DND-41 (cell line): ENCODE measurements at regions not wholly inside any gene's neighbourhood (a gene's known extent, or its start where the extent isn't known, plus 50 kb on each side); places are given as distances from the start of the nearest gene placed in this dataset.

Source experiments
- CTCF ChIP-seq: IDR thresholded peaks from 2 replicates; pipeline ENCODE4 v1.5.1; 2012; ENCODE audit warnings: borderline replicate concordance, low read length, moderate library complexity, mild to moderate bottlenecking; ENCODE audit not compliant: poor library complexity, severe bottlenecking; ENCODE audit errors: extremely low read depth
- EZH2 ChIP-seq: IDR thresholded peaks from 3 replicates; pipeline ENCODE4 v1.6.1; 2012; ENCODE audit warnings: borderline replicate concordance, low read depth, mild to moderate bottlenecking, moderate library complexity, low read length, inconsistent platforms; ENCODE audit not compliant: severe bottlenecking

DNA sequence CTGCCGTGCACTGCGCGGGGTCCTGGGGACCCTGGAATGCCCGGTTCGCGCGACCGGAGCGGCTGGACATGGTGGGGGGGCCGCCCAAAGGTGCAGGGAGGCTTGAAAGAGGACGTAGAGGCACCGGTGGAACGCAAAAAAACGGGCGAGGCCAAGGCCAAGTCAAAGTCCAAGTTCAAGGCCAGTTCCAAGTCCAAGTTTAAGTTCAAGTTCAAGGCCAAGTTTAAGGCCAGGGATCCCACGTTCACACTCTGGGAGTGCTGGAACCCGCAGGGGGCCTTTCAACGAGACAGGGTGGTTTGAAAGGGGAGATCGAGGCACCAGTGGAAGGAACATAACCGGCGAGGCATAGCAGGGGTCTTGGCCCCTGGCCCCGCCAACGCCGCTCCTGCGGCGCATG is 317.6 kb downstream of the ALG10 start:
- TF ChIP-seq CTCF (no peak), EZH2 (no peak)
